ENCODE measurements at regions not wholly inside any gene's neighbourhood (a gene's known extent, or its start where the extent isn't known, plus 50 kb on each side); places are given as distances from the start of the nearest gene placed in this dataset.
"Not testable (repeated sequence)": the region's sequence is repeated elsewhere in the genome, so short reads cannot be mapped to it uniquely, and the experiment has no call there.

DNA sequence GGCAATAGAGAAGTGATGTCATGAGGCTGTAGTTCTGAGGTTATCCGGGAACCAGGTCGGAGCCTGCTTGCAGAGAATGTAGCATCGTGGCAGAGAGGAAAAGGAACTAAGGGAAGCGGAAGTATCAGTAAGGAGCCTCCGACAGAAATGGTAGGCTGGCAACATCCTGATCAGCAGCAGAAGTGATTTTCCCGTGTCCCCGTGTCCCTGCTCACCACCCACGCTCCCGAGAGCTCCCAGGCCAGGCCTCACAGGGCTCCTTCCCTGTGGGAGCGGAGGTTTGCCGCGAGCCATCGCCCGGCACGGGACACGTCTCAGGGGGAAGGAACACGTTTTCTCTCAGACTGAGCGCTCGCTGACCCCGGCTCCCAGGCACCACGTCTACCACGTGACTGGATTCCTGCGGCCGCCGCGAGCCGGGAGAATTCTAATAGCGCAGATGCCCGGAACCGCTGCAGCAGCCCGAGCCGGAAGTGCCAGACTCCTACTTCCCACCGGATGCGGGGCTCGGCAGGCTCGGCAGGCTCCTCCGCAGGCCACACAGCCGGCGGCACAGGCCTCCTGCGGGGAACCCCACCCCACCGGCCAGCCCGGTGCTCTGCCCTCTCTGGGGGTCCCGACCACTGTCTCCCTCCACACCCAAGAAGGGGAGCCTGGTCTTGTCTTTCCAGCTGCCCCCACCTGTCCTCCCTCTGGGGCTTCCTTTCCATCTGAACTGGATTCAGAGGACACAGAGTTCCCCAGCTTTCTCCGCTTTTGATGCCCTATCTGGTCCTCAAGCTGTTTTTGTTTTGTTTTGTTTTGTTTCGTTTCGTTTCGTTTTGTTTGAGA lies 99.3 kb downstream of the BDH1 start:
- Histone ChIP-seq H4K20me1 (ENCODE audit: insufficient read depth, low read length, poor library complexity, severe bottlenecking) (no peaks in the 10 kb centered on the region), H3K4me1 (ENCODE audit: insufficient read depth, low read length, poor library complexity, severe bottlenecking) (peaks cover 7% of the 10 kb centered on the region), H3K9me2 (replicated peaks; ENCODE audit: low read depth, low read length) (no peaks in the 10 kb centered on the region), H3K4me2 (ENCODE audit: low read depth, low read length, poor library complexity, severe bottlenecking) (peak overlapping the region; percentile 83), H3K9me3 (ENCODE audit: insufficient read depth, low read depth, low read length) (no peaks in the 10 kb centered on the region), H3K36me3 (ENCODE audit: insufficient read depth, low read length) (no peaks in the 10 kb centered on the region), H3K9ac (ENCODE audit: low read depth, low read length, poor library complexity, severe bottlenecking) (peak overlapping the region; percentile 76), H3K27me3 (ENCODE audit: insufficient read depth, low read length, poor library complexity, severe bottlenecking) (no peaks in the 10 kb centered on the region), H3K79me2 (ENCODE audit: insufficient read depth, low read length) (no peaks in the 10 kb centered on the region), H3F3A (ENCODE audit: low read depth) (peaks cover 11% of the 10 kb centered on the region), H2AFZ (ENCODE audit: low read length) (peak overlapping the region; percentile 96), H3K4me3 (ENCODE audit: low read length, poor library complexity, severe bottlenecking) (peak overlapping the region; percentile 78)
- TF ChIP-seq, protein P1, sequence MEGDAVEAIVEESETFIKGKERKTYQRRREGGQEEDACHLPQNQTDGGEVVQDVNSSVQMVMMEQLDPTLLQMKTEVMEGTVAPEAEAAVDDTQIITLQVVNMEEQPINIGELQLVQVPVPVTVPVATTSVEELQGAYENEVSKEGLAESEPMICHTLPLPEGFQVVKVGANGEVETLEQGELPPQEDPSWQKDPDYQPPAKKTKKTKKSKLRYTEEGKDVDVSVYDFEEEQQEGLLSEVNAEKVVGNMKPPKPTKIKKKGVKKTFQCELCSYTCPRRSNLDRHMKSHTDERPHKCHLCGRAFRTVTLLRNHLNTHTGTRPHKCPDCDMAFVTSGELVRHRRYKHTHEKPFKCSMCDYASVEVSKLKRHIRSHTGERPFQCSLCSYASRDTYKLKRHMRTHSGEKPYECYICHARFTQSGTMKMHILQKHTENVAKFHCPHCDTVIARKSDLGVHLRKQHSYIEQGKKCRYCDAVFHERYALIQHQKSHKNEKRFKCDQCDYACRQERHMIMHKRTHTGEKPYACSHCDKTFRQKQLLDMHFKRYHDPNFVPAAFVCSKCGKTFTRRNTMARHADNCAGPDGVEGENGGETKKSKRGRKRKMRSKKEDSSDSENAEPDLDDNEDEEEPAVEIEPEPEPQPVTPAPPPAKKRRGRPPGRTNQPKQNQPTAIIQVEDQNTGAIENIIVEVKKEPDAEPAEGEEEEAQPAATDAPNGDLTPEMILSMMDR (conservative IDR thresholded peaks at IDR 0.05; ENCODE audit: low read length) = no peak
- no peak for TF ChIP-seq EZH2phosphoT487 (IDR thresholded peaks at IDR 0.05; ENCODE audit: borderline replicate concordance)

DNA sequence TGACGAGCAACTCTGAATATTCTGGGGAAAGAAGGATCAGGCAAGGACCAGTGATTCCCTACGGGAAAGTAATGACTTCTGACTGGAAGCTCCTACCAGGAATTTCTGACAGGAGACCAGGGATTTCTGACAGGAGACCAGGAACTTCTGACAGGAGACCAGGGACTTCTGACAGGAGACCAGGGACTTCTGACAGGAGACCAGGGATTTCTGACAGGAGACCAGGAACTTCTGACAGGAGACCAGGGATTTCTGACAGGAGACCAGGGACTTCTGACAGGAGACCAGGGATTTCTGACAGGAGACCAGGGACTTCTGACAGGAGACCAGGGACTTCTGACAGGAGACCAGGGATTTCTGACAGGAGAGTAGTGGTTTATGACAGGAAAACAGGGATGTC lies 100.9 kb downstream of the BDH1 start:
- not testable (repeated sequence) for H3K27me3 ChIP-seq (ENCODE audit: insufficient read depth, low read length, poor library complexity, severe bottlenecking); H2AFZ ChIP-seq (ENCODE audit: low read length); H3K9ac ChIP-seq (ENCODE audit: low read depth, low read length, poor library complexity, severe bottlenecking); H3K4me2 ChIP-seq (ENCODE audit: low read depth, low read length, poor library complexity, severe bottlenecking); H3F3A ChIP-seq (ENCODE audit: low read depth); H3K9me2 ChIP-seq (replicated peaks; ENCODE audit: low read depth, low read length); H3K4me3 ChIP-seq (ENCODE audit: low read length, poor library complexity, severe bottlenecking); H3K79me2 ChIP-seq (ENCODE audit: insufficient read depth, low read length); H3K9me3 ChIP-seq (ENCODE audit: insufficient read depth, low read depth, low read length); H4K20me1 ChIP-seq (ENCODE audit: insufficient read depth, low read length, poor library complexity, severe bottlenecking); H3K4me1 ChIP-seq (ENCODE audit: insufficient read depth, low read length, poor library complexity, severe bottlenecking); H3K36me3 ChIP-seq (ENCODE audit: insufficient read depth, low read length)

- Histone ChIP-seq H2AFZ (ENCODE audit: low read length) (no peak overlapping the region; the same call in 1 of the 2 replicates), H3K4me1 (ENCODE audit: insufficient read depth, low read length, poor library complexity, severe bottlenecking) (peaks cover 7% of the 10 kb centered on the region), H3K4me2 (ENCODE audit: low read depth, low read length, poor library complexity, severe bottlenecking) (no peak overlapping the region), H3K9me3 (ENCODE audit: insufficient read depth, low read depth, low read length) (no peaks in the 10 kb centered on the region), H3K4me3 (ENCODE audit: low read length, poor library complexity, severe bottlenecking) (no peak overlapping the region), H3K9ac (ENCODE audit: low read depth, low read length, poor library complexity, severe bottlenecking) (no peak overlapping the region), H4K20me1 (ENCODE audit: insufficient read depth, low read length, poor library complexity, severe bottlenecking) (no peaks in the 10 kb centered on the region), H3F3A (ENCODE audit: low read depth) (no peaks in the 10 kb centered on the region), H3K36me3 (ENCODE audit: insufficient read depth, low read length) (no peaks in the 10 kb centered on the region), H3K79me2 (ENCODE audit: insufficient read depth, low read length) (no peaks in the 10 kb centered on the region), H3K9me2 (replicated peaks; ENCODE audit: low read depth, low read length) (no peaks in the 10 kb centered on the region), H3K27me3 (ENCODE audit: insufficient read depth, low read length, poor library complexity, severe bottlenecking) (no peaks in the 10 kb centered on the region)
- no peak for TF ChIP-seq EZH2phosphoT487 (IDR thresholded peaks at IDR 0.05; ENCODE audit: borderline replicate concordance)
- TF ChIP-seq, protein P1 (conservative IDR thresholded peaks at IDR 0.05; ENCODE audit: low read length) = peak; percentile 62
These were observed 101.8 kb downstream of the BDH1 start for GRCh38 chr3:197454014-197454413.

- Histone ChIP-seq H3K4me3 (ENCODE audit: low read length, poor library complexity, severe bottlenecking) (no peak overlapping the region), H3F3A (ENCODE audit: low read depth) (no peaks in the 10 kb centered on the region), H3K9me2 (replicated peaks; ENCODE audit: low read depth, low read length) (no peaks in the 10 kb centered on the region), H3K4me2 (ENCODE audit: low read depth, low read length, poor library complexity, severe bottlenecking) (no peak overlapping the region), H3K9ac (ENCODE audit: low read depth, low read length, poor library complexity, severe bottlenecking) (no peak overlapping the region), H3K36me3 (ENCODE audit: insufficient read depth, low read length) (no peaks in the 10 kb centered on the region), H3K4me1 (ENCODE audit: insufficient read depth, low read length, poor library complexity, severe bottlenecking) (peaks cover 12% of the 10 kb centered on the region), H3K9me3 (ENCODE audit: insufficient read depth, low read depth, low read length) (no peaks in the 10 kb centered on the region), H3K79me2 (ENCODE audit: insufficient read depth, low read length) (no peaks in the 10 kb centered on the region), H3K27me3 (ENCODE audit: insufficient read depth, low read length, poor library complexity, severe bottlenecking) (no peaks in the 10 kb centered on the region), H2AFZ (ENCODE audit: low read length) (no peak overlapping the region), H4K20me1 (ENCODE audit: insufficient read depth, low read length, poor library complexity, severe bottlenecking) (no peaks in the 10 kb centered on the region)
- TF ChIP-seq, protein P1 (conservative IDR thresholded peaks at IDR 0.05; ENCODE audit: low read length) = no peak
- TF ChIP-seq EZH2phosphoT487 (IDR thresholded peaks at IDR 0.05; ENCODE audit: borderline replicate concordance) = no peak
These were observed 105.0 kb downstream of the BDH1 start for GRCh38 chr3:197450810-197451209.

Data from Loucy (cell line).